ENCODE measurements at regions not wholly inside any gene's neighbourhood (a gene's known extent, or its start where the extent isn't known, plus 50 kb on each side); places are given as distances from the start of the nearest gene placed in this dataset.

DNA sequence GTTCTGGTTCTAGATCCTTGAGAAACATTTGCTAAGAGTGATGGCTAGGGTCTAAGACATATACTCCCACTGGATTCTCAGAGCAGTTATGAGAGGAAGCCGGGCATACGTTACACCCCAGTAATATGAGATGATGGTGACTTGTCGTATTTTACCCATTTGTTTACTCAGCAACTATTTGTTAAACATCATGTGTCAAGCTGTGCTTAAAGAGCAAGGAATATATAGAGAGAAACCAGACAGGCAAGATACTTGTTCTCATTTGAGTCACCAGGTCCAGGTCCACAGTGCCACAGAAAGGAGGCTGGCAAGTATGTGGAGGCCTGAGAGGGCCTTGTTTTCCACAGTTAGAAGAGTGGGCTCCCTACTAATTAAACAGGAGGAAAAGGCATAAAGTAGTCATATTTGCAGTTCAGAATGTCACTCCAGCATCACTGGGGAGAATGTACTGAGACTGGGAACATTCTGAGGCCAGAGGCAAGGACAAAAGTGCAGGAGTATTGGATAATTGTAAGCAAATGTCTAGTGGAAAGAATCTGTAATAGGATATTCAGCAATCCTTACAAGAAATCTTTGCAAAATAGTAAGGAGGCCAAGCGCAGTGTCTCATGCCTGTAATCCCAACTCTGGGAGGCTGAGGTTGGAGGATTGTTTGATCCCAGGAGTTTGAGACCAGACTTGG lies 142.2 kb downstream of the IRS2 start:
- Histone ChIP-seq H3K27ac (ENCODE audit: extremely low read depth, low read depth, low read length) (no peak overlapping the region), H3K4me1 (ENCODE audit: control insufficient read depth, insufficient read depth, low read length) (no peaks in the 10 kb centered on the region), H3K9me3 (ENCODE audit: control insufficient read depth, insufficient read depth, low read depth, low read length) (no peaks in the 10 kb centered on the region), H3K36me3 (ENCODE audit: control insufficient read depth in 2 of 2, insufficient read depth in 1 of 2, low read length in 2 of 2) (no peaks in the 10 kb centered on the region), H3K4me3 (ENCODE audit: low read depth, low read length) (no peak overlapping the region)
- POLR2A ChIA-PET: no interaction called here
- TF ChIP-seq, protein P1, sequence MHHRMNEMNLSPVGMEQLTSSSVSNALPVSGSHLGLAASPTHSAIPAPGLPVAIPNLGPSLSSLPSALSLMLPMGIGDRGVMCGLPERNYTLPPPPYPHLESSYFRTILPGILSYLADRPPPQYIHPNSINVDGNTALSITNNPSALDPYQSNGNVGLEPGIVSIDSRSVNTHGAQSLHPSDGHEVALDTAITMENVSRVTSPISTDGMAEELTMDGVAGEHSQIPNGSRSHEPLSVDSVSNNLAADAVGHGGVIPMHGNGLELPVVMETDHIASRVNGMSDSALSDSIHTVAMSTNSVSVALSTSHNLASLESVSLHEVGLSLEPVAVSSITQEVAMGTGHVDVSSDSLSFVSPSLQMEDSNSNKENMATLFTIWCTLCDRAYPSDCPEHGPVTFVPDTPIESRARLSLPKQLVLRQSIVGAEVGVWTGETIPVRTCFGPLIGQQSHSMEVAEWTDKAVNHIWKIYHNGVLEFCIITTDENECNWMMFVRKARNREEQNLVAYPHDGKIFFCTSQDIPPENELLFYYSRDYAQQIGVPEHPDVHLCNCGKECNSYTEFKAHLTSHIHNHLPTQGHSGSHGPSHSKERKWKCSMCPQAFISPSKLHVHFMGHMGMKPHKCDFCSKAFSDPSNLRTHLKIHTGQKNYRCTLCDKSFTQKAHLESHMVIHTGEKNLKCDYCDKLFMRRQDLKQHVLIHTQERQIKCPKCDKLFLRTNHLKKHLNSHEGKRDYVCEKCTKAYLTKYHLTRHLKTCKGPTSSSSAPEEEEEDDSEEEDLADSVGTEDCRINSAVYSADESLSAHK (tag by site-specific recombination; IDR thresholded peaks at IDR 0.05): no peak
- TF ChIP-seq KLF1 (tag by site-specific recombination; IDR thresholded peaks at IDR 0.05): no peak
- TF ChIP-seq ZNF664 (tag by site-specific recombination; IDR thresholded peaks at IDR 0.05): no peak
- no peak for TF ChIP-seq ZNF10 (tag by site-specific recombination; IDR thresholded peaks at IDR 0.05)
- no peak for TF ChIP-seq ZNF404 (tag by site-specific recombination; IDR thresholded peaks at IDR 0.05)
- no peak for TF ChIP-seq ZNF707 (tag by site-specific recombination; IDR thresholded peaks at IDR 0.05)
- no peak for TF ChIP-seq ZBTB49 (tag by site-specific recombination; IDR thresholded peaks at IDR 0.05; ENCODE audit: low read depth)
- TF ChIP-seq ZSCAN5A (tag by site-specific recombination; IDR thresholded peaks at IDR 0.05): no peak
- TF ChIP-seq ZFP37 (tag by site-specific recombination; IDR thresholded peaks at IDR 0.05): no peak
- CTCF ChIA-PET: no interaction called here

DNA sequence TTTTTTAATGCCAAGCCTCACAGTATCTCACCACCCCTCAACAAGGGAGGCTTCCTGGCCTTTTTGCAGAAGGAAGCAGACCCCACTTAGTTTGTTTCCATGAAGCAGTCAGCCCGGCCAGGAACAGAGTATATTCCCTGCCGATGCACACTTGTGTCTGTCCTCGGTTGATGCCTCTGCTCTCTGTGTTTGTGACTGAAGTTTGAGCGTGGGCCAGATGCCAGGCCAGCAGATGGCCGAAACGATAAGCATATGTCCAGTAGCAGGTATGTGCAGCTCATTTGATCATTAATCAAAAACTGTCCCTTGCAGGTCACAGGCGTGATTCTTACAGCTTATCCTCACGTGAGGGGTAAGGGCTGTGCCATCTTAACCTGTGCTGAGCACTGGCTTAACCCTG lies 144.0 kb downstream of the IRS2 start:
- Histone ChIP-seq H3K9me3 (ENCODE audit: control insufficient read depth, insufficient read depth, low read depth, low read length) (no peaks in the 10 kb centered on the region), H3K4me3 (ENCODE audit: low read depth, low read length) (no peak overlapping the region), H3K27ac (ENCODE audit: extremely low read depth, low read depth, low read length) (no peak overlapping the region), H3K4me1 (ENCODE audit: control insufficient read depth, insufficient read depth, low read length) (no peaks in the 10 kb centered on the region), H3K36me3 (ENCODE audit: control insufficient read depth in 2 of 2, insufficient read depth in 1 of 2, low read length in 2 of 2) (no peaks in the 10 kb centered on the region)
- TF ChIP-seq ZFP41 (tag by site-specific recombination; IDR thresholded peaks at IDR 0.05; ENCODE audit: borderline replicate concordance) (no peak), ZNF658 (tag by site-specific recombination; IDR thresholded peaks at IDR 0.05) (no peak)
- ChIA-PET POLR2A (no interaction called here), CTCF (no interaction called here)

GRCh38 chr13:109636736-109637135 lies 149.6 kb downstream of the IRS2 start:
- ChIA-PET POLR2A (no interaction called here), CTCF (interaction anchor here (0.6 kb wide), 1 partner anchor 154 kb away, joined by 5 read pairs; no protein-coding TSS in a partner anchor)
- no peaks in the 10 kb centered on the region for H3K36me3 ChIP-seq (ENCODE audit: control insufficient read depth in 2 of 2, insufficient read depth in 1 of 2, low read length in 2 of 2)
- H3K4me1 ChIP-seq (ENCODE audit: control insufficient read depth, insufficient read depth, low read length): no peaks in the 10 kb centered on the region
- no peak overlapping the region for H3K27ac ChIP-seq (ENCODE audit: extremely low read depth, low read depth, low read length)
- no peaks in the 10 kb centered on the region for H3K9me3 ChIP-seq (ENCODE audit: control insufficient read depth, insufficient read depth, low read depth, low read length)
- no peak for TF ChIP-seq ZNF114 (tag by site-specific recombination; IDR thresholded peaks at IDR 0.05)
- no peak for TF ChIP-seq PRDM1 (tag by site-specific recombination; IDR thresholded peaks at IDR 0.05)
- TF ChIP-seq ZNF600 (tag by site-specific recombination; IDR thresholded peaks at IDR 0.05): no peak
- TF ChIP-seq ZNF433 (tag by site-specific recombination; IDR thresholded peaks at IDR 0.05; ENCODE audit: low read depth): no peak
- TF ChIP-seq KLF10 (tag by site-specific recombination; IDR thresholded peaks at IDR 0.05): no peak
- TF ChIP-seq RBAK (tag by site-specific recombination; IDR thresholded peaks at IDR 0.05): no peak
- TF ChIP-seq ZNF701 (tag by site-specific recombination; IDR thresholded peaks at IDR 0.05): no peak
- TF ChIP-seq ZFP41 (tag by site-specific recombination; IDR thresholded peaks at IDR 0.05; ENCODE audit: borderline replicate concordance): no peak
- TF ChIP-seq ZNF184 (tag by site-specific recombination; IDR thresholded peaks at IDR 0.05): no peak
- TF ChIP-seq ZNF138 (tag by site-specific recombination; IDR thresholded peaks at IDR 0.05; ENCODE audit: borderline replicate concordance): no peak
- H3K4me3 ChIP-seq (ENCODE audit: low read depth, low read length): no peak overlapping the region
